Left ventricle myocardium inferior (tissue), 1 donor: ENCODE measurements at regions not wholly inside any gene's neighbourhood (a gene's known extent, or its start where the extent isn't known, plus 50 kb on each side); places are given as distances from the start of the nearest gene placed in this dataset.
"Not testable (repeated sequence)": the region's sequence is repeated elsewhere in the genome, so short reads cannot be mapped to it uniquely, and the experiment has no call there.

Experiments used
- DNase-seq: peaks from one replicate; pipeline ENCODE4 v3.0.0-alpha.2; 2020
- H3K27ac ChIP-seq: fragments of 200-600 bp; replicated peaks from 2 replicates; pipeline ENCODE4 v1.8.0; 2021
- H3K27me3 ChIP-seq: fragments of 200-600 bp; 2 replicates; pipeline ENCODE4 v1.8.0; 2021; ENCODE audit warnings: low read depth
- H3K36me3 ChIP-seq: fragments of 200-600 bp; 2 replicates; pipeline ENCODE4 v1.8.0; 2021
- H3K4me1 ChIP-seq: fragments of 200-600 bp; 2 replicates; pipeline ENCODE4 v1.8.0; 2021
- H3K4me3 ChIP-seq: fragments of 200-600 bp; 2 replicates; pipeline ENCODE4 v1.8.0; 2021; ENCODE audit warnings: mild to moderate bottlenecking, moderate library complexity
- H3K9me3 ChIP-seq: fragments of 200-600 bp; replicated peaks from 2 replicates; pipeline ENCODE4 v1.8.0; 2021
- intact Hi-C: fragments of 100-400 bp; cut with micrococcal nuclease; formaldehyde crosslinking; loops from one replicate; pipeline ENCODE4 v1.11.0; 2022
- TF ChIP-seq, protein P1 (sequence below): fragments of 200-600 bp; IDR thresholded peaks from 2 replicates; pipeline ENCODE4 v1.8.0; 2021; ENCODE audit warnings: antibody characterized with exemption, mild to moderate bottlenecking, borderline replicate concordance
- donor health status: DM: no; HTN: yes; CAD: no; lungs with severe emphysema.

DNA sequence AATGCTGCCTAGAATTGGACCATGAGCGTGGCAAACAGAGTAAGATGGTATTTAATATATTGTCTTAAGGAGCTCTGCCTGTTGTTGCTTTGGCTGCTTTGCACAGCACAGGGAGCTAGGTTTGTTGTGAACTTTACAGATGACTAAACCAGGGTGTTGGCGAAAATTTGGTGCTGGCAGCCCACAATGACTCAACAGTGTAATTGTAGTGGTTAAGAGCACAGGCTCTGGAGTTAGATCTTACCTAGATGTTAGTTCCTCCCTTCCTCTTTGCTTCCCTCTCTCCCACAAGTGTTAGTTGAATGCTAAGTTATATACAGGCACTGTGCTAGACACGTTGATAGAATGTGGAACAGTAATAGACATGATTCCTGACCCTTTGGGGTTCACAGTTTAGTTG, 128.9 kb upstream of the TRPC5 start:
- Histone ChIP-seq H3K27me3 (no peaks in the 10 kb centered on the region), H3K27ac (no peak overlapping the region), H3K4me3 (no peak overlapping the region), H3K36me3 (no peaks in the 10 kb centered on the region), H3K4me1 (no peaks in the 10 kb centered on the region), H3K9me3 (no peaks in the 10 kb centered on the region)
- DNase-seq: no peak
- TF ChIP-seq, protein P1, sequence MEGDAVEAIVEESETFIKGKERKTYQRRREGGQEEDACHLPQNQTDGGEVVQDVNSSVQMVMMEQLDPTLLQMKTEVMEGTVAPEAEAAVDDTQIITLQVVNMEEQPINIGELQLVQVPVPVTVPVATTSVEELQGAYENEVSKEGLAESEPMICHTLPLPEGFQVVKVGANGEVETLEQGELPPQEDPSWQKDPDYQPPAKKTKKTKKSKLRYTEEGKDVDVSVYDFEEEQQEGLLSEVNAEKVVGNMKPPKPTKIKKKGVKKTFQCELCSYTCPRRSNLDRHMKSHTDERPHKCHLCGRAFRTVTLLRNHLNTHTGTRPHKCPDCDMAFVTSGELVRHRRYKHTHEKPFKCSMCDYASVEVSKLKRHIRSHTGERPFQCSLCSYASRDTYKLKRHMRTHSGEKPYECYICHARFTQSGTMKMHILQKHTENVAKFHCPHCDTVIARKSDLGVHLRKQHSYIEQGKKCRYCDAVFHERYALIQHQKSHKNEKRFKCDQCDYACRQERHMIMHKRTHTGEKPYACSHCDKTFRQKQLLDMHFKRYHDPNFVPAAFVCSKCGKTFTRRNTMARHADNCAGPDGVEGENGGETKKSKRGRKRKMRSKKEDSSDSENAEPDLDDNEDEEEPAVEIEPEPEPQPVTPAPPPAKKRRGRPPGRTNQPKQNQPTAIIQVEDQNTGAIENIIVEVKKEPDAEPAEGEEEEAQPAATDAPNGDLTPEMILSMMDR: no peak
- intact Hi-C loops: no loop called here

DNA sequence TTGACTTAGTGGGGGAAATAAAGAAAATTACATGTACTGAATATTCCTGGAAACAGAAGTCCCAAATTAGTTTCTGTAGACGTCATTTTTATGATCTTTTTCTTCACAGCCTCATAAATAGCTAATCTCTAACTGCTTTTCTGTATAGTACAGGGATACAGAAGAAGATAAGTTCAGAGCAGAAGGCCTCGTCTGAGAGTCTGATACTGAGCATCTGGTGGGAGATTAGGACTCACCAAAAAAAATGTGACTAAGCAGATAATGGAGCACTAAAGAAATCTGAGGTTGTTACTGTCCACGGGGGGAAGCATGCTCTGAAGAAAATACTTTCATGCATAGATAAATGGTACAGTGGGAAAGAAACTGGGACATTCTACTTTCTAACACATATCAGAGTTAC, 115.3 kb upstream of the TRPC5 start:
- intact Hi-C loops: no loop called here

DNA sequence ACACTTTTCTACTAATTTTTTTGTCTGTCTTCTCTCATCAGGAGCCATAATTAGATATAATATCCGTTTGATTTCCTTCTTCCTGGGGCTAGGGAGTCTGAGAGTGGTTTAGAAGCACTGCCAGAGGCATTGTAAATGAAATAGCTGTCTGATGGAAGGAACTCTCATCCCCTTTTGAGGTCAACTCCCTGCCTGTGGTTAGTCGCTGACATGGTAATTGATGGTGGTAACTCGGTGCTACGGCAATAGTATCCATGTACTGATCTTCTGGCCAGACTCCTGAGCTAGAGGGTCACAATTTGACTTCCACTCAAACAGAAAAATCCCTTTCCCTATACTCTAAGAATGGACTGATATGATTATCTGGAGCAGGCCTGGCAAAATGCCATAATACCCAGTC, 108.1 kb upstream of the TRPC5 start:
- intact Hi-C loops: no loop called here
- Histone ChIP-seq H3K36me3 (no peaks in the 10 kb centered on the region), H3K27ac (no peak overlapping the region), H3K4me3 (no peak overlapping the region), H3K9me3 (no peaks in the 10 kb centered on the region), H3K27me3 (no peaks in the 10 kb centered on the region), H3K4me1 (no peaks in the 10 kb centered on the region)
- DNase-seq: no peak
- TF ChIP-seq, protein P1: no peak

More for the DNA sequence above, 115.3 kb upstream of the TRPC5 start:
- no peaks in the 10 kb centered on the region for H3K27me3 ChIP-seq
- H3K27ac ChIP-seq: no peak overlapping the region
- no peaks in the 10 kb centered on the region for H3K36me3 ChIP-seq
- TF ChIP-seq, protein P1: no peak
- no peak for DNase-seq
- H3K9me3 ChIP-seq: no peaks in the 10 kb centered on the region
- H3K4me1 ChIP-seq: no peaks in the 10 kb centered on the region
- H3K4me3 ChIP-seq: no peak overlapping the region

DNA sequence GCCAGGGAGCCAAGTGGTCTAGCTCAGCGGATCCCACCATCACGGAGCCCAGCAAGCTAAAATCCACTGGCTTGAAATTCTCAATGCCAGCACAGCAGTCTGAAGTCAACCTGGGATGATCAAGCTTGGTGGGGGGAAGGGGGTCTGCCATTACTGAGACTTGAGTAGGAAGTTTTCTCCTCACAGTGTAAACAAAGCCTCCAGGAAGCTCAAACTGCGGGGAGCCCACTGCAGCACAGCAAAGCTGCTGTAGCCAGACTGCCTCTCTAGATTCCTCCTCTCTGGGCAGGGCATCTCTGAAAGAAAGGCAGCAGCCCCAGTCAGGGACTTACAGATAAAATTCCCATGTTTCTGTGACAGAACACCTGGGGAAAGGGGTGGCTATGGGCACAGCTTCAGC, 98.8 kb upstream of the TRPC5 start:
- H3K4me3 ChIP-seq, H3K4me1 ChIP-seq, H3K36me3 ChIP-seq, intact Hi-C loops, H3K27me3 ChIP-seq, H3K27ac ChIP-seq, DNase-seq, H3K9me3 ChIP-seq: not testable (repeated sequence)

DNA sequence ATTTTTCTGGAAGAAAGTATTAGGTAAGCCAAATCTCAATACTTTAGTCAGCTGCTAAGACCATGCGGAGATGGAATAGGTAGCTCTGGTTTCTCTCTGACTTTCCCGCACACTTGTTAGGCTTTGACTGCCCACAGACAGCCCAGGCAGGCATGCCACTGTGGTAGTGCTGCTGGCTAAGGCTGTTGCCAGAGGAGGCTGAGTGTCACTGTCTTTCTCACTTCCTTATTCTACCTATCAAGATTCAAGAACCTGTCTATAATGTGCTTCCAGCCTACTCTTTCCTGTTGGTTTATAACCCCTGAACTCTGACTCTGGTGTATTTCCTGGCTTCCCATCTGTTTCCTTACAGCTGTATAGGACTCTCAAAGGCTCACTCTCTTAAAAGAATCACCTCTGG, 81.8 kb upstream of the TRPC5 start:
- intact Hi-C loops: no loop called here

DNA sequence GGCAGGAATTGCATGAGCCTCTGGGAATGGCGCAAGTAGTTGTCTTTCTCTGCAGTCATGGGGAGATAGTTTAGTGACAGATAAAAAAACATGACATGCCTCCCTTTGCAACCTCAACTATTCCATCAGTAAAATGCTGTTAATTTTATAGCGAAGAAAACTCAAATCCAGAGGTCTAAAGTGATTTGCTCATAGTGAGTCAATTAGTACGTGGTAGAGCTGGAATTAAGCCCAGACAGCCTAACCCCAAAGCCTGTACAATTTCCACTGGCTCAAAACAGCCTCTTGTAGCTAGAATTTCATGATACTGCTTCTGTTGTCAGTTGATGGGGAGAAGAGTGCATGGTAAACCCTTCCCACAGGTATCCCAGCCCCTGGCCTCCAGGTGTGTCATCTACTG, 81.3 kb upstream of the TRPC5 start:
- Histone ChIP-seq H3K27me3 (no peaks in the 10 kb centered on the region), H3K9me3 (no peaks in the 10 kb centered on the region), H3K4me1 (no peaks in the 10 kb centered on the region), H3K36me3 (no peaks in the 10 kb centered on the region), H3K4me3 (no peak overlapping the region), H3K27ac (no peak overlapping the region)
- intact Hi-C loops: no loop called here
- TF ChIP-seq, protein P1: no peak
- no peak for DNase-seq

More for the DNA sequence above, 81.8 kb upstream of the TRPC5 start:
- no peaks in the 10 kb centered on the region for H3K9me3 ChIP-seq
- no peaks in the 10 kb centered on the region for H3K36me3 ChIP-seq
- no peaks in the 10 kb centered on the region for H3K4me1 ChIP-seq
- H3K27ac ChIP-seq: no peak overlapping the region
- no peak overlapping the region for H3K4me3 ChIP-seq
- DNase-seq: no peak
- TF ChIP-seq, protein P1: no peak
- H3K27me3 ChIP-seq: no peaks in the 10 kb centered on the region
